WTC11 (cell line): ENCODE measurements at regions not wholly inside any gene's neighbourhood (a gene's known extent, or its start where the extent isn't known, plus 50 kb on each side); places are given as distances from the start of the nearest gene placed in this dataset.

ENCODE experiments used
- ATAC-seq: fragments of 200-7000 bp; cut with Tn5 transposase; 2 replicates; pipeline ENCODE4 v1.10.0; 2021; ENCODE audit warnings: mild to moderate bottlenecking, moderate library complexity
- CTCF ChIA-PET: fragments of 300-600 bp; sonication (Branson Sonifier 250); formaldehyde crosslinking; loops from one replicate; lab custom pipeline; 2021; ENCODE audit warnings: antibody characterized with exemption; lab: Charles Lee
- POLR2A ChIA-PET: fragments of 350-600 bp; sonication (Branson Sonifier 250); formaldehyde crosslinking; loops from one replicate; lab custom pipeline; 2021; ENCODE audit warnings: antibody characterized with exemption; lab: Charles Lee
- DNase-seq: peaks from one replicate; pipeline ENCODE4 v3.0.0; 2021; ENCODE audit warnings: low spot score
- H3K27ac Mint-ChIP-seq: 2 replicates; pipeline ENCODE4 v1.8.0; 2021; ENCODE audit warnings: mixed read lengths
- H3K27me3 Mint-ChIP-seq: 2 replicates; pipeline ENCODE4 v1.8.0; 2021; ENCODE audit warnings: low read depth, mild to moderate bottlenecking, moderate library complexity, mixed read lengths
- H3K36me3 Mint-ChIP-seq: 2 replicates; pipeline ENCODE4 v1.8.0; 2021; ENCODE audit warnings: mixed read lengths
- H3K4me1 Mint-ChIP-seq: 2 replicates; pipeline ENCODE4 v1.8.0; 2022; ENCODE audit warnings: mixed read lengths
- H3K4me3 Mint-ChIP-seq: 2 replicates; pipeline ENCODE4 v1.8.0; 2021; ENCODE audit warnings: mild to moderate bottlenecking, moderate library complexity, mixed read lengths
- H3K9me3 Mint-ChIP-seq: 2 replicates; pipeline ENCODE4 v1.8.0; 2021; ENCODE audit warnings: mixed read lengths
- CREB1 ChIP-seq: sonication (generic); formaldehyde crosslinking; IDR thresholded peaks from 2 replicates; pipeline ENCODE4 v1.8.0; 2023; ENCODE audit warnings: mild to moderate bottlenecking, missing genetic modification reagents
- CREM ChIP-seq: sonication (generic); formaldehyde crosslinking; IDR thresholded peaks from 2 replicates; pipeline ENCODE4 v1.8.1; 2022; ENCODE audit warnings: mild to moderate bottlenecking, missing genetic modification reagents, moderate library complexity
- ELF4 ChIP-seq: sonication (generic); formaldehyde crosslinking; IDR thresholded peaks from 2 replicates; pipeline ENCODE4 v1.8.1; 2022; ENCODE audit warnings: low read depth, mild to moderate bottlenecking, moderate library complexity, missing genetic modification reagents
- FOXK1 ChIP-seq: sonication (generic); formaldehyde crosslinking; IDR thresholded peaks from 2 replicates; pipeline ENCODE4 v1.8.0; 2022; ENCODE audit warnings: mild to moderate bottlenecking, moderate library complexity, missing genetic modification reagents
- GABPB1 ChIP-seq: sonication (generic); formaldehyde crosslinking; IDR thresholded peaks from 2 replicates; pipeline ENCODE4 v1.8.1; 2023; ENCODE audit warnings: mild to moderate bottlenecking, missing genetic modification reagents
- MYBL2 ChIP-seq: sonication (generic); formaldehyde crosslinking; IDR thresholded peaks from 2 replicates; pipeline ENCODE4 v1.8.1; 2023; ENCODE audit warnings: mild to moderate bottlenecking, moderate library complexity, missing genetic modification reagents
- NFATC4 ChIP-seq: fragments of 250-450 bp; sonication (Bioruptor Pico); IDR thresholded peaks from 2 replicates; pipeline ENCODE4 v1.9.0; 2021; ENCODE audit warnings: mild to moderate bottlenecking
- NR3C1 ChIP-seq: sonication (generic); formaldehyde crosslinking; conservative IDR thresholded peaks from 2 replicates; pipeline ENCODE4 v1.8.1; 2023; ENCODE audit warnings: low read depth, mild to moderate bottlenecking, missing genetic modification reagents
- PRRX2 ChIP-seq: fragments of 250-450 bp; sonication (Bioruptor Pico); IDR thresholded peaks from 2 replicates; pipeline ENCODE4 v1.8.0; 2021; ENCODE audit warnings: mild to moderate bottlenecking
- RELA ChIP-seq: sonication (generic); formaldehyde crosslinking; IDR thresholded peaks from 2 replicates; pipeline ENCODE4 v1.8.1; 2022; ENCODE audit warnings: missing genetic modification reagents, mild to moderate bottlenecking, borderline replicate concordance
- STAT6 ChIP-seq: sonication (generic); formaldehyde crosslinking; conservative IDR thresholded peaks from 2 replicates; pipeline ENCODE4 v1.8.1; 2023; ENCODE audit warnings: mild to moderate bottlenecking, low read depth, missing genetic modification reagents, moderate library complexity
- TEAD4 ChIP-seq: sonication (generic); formaldehyde crosslinking; IDR thresholded peaks from 2 replicates; pipeline ENCODE4 v1.8.0; 2022; ENCODE audit warnings: mild to moderate bottlenecking, missing genetic modification reagents
- USF1 ChIP-seq: sonication (generic); formaldehyde crosslinking; IDR thresholded peaks from 2 replicates; pipeline ENCODE4 v1.8.0; 2022; ENCODE audit warnings: mild to moderate bottlenecking, missing genetic modification reagents
- ZNF317 ChIP-seq: sonication (generic); formaldehyde crosslinking; IDR thresholded peaks from 2 replicates; pipeline ENCODE4 v1.8.1; 2023; ENCODE audit warnings: low read depth, mild to moderate bottlenecking, moderate library complexity, missing genetic modification reagents, borderline replicate concordance
- ZNF416 ChIP-seq: fragments of 250-450 bp; sonication (Bioruptor Pico); IDR thresholded peaks from 2 replicates; pipeline ENCODE4 v1.9.0; 2021; ENCODE audit warnings: mild to moderate bottlenecking, inconsistent platforms
- TF ChIP-seq, protein P1 (sequence below): fragments of 250-450 bp; sonication (Bioruptor Pico); IDR thresholded peaks from 2 replicates; pipeline ENCODE4 v2.1.2; 2022; ENCODE audit warnings: mild to moderate bottlenecking, moderate library complexity
- TF ChIP-seq, protein P2 (sequence below): fragments of 250-450 bp; sonication (Bioruptor Pico); IDR thresholded peaks from 2 replicates; pipeline ENCODE4 v1.9.0; 2021; ENCODE audit warnings: mild to moderate bottlenecking, borderline replicate concordance
- TF ChIP-seq, protein P3 (sequence below): fragments of 250-450 bp; sonication (Bioruptor Pico); IDR thresholded peaks from 2 replicates; pipeline ENCODE4 v1.8.0; 2021; ENCODE audit warnings: mild to moderate bottlenecking
- TF ChIP-seq, protein P4 (sequence below): sonication (generic); formaldehyde crosslinking; IDR thresholded peaks from 2 replicates; pipeline ENCODE4 v1.8.1; 2023; ENCODE audit warnings: mild to moderate bottlenecking, missing genetic modification reagents
- TF ChIP-seq, protein P5 (sequence below): sonication (generic); formaldehyde crosslinking; IDR thresholded peaks from 2 replicates; pipeline ENCODE4 v1.8.1; 2023; ENCODE audit warnings: mild to moderate bottlenecking, missing genetic modification reagents

GRCh38 chr13:76813891-76814290 is 72.3 kb downstream of the KCTD12 start:
- POLR2A ChIA-PET, result no interaction called here
- DNase-seq, result no peak
- CTCF ChIA-PET, result no interaction called here
- Mint-ChIP-seq H3K9me3 (peaks cover 23% of the 10 kb centered on the region), H3K36me3 (no peaks in the 10 kb centered on the region), H3K4me3 (no peak overlapping the region), H3K27me3 (no peaks in the 10 kb centered on the region; the same call in 1 of the 2 replicates), H3K4me1 (no peaks in the 10 kb centered on the region), H3K27ac (no peak overlapping the region)
- TF ChIP-seq, protein P1, sequence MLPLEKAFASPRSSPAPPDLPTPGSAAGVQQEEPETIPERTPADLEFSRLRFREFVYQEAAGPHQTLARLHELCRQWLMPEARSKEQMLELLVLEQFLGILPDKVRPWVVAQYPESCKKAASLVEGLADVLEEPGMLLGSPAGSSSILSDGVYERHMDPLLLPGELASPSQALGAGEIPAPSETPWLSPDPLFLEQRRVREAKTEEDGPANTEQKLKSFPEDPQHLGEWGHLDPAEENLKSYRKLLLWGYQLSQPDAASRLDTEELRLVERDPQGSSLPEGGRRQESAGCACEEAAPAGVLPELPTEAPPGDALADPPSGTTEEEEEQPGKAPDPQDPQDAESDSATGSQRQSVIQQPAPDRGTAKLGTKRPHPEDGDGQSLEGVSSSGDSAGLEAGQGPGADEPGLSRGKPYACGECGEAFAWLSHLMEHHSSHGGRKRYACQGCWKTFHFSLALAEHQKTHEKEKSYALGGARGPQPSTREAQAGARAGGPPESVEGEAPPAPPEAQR (CRISPR knock-in tag), result no peak
- TF ChIP-seq ZNF416 (CRISPR knock-in tag), result no peak
- TF ChIP-seq RELA (CRISPR knock-in tag), result no peak
- TF ChIP-seq TEAD4 (CRISPR knock-in tag), result no peak
- TF ChIP-seq, protein P2, sequence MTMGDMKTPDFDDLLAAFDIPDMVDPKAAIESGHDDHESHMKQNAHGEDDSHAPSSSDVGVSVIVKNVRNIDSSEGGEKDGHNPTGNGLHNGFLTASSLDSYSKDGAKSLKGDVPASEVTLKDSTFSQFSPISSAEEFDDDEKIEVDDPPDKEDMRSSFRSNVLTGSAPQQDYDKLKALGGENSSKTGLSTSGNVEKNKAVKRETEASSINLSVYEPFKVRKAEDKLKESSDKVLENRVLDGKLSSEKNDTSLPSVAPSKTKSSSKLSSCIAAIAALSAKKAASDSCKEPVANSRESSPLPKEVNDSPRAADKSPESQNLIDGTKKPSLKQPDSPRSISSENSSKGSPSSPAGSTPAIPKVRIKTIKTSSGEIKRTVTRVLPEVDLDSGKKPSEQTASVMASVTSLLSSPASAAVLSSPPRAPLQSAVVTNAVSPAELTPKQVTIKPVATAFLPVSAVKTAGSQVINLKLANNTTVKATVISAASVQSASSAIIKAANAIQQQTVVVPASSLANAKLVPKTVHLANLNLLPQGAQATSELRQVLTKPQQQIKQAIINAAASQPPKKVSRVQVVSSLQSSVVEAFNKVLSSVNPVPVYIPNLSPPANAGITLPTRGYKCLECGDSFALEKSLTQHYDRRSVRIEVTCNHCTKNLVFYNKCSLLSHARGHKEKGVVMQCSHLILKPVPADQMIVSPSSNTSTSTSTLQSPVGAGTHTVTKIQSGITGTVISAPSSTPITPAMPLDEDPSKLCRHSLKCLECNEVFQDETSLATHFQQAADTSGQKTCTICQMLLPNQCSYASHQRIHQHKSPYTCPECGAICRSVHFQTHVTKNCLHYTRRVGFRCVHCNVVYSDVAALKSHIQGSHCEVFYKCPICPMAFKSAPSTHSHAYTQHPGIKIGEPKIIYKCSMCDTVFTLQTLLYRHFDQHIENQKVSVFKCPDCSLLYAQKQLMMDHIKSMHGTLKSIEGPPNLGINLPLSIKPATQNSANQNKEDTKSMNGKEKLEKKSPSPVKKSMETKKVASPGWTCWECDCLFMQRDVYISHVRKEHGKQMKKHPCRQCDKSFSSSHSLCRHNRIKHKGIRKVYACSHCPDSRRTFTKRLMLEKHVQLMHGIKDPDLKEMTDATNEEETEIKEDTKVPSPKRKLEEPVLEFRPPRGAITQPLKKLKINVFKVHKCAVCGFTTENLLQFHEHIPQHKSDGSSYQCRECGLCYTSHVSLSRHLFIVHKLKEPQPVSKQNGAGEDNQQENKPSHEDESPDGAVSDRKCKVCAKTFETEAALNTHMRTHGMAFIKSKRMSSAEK (CRISPR knock-in tag), result no peak
- TF ChIP-seq GABPB1 (CRISPR knock-in tag), result no peak
- no peak for TF ChIP-seq CREB1 (CRISPR knock-in tag)
- ATAC-seq, result no peak

GRCh38 chr13:76813000-76813691 is 73.1 kb downstream of the KCTD12 start:
- no peak overlapping the region for H3K27ac Mint-ChIP-seq
- H3K4me1 Mint-ChIP-seq, result no peaks in the 10 kb centered on the region
- no peaks in the 10 kb centered on the region; the same call in 1 of the 2 replicates for H3K27me3 Mint-ChIP-seq
- H3K9me3 Mint-ChIP-seq, result peaks cover 29% of the 10 kb centered on the region
- CTCF ChIA-PET, result no interaction called here
- no peak for ATAC-seq
- H3K4me3 Mint-ChIP-seq, result no peak overlapping the region
- TF ChIP-seq, protein P3, sequence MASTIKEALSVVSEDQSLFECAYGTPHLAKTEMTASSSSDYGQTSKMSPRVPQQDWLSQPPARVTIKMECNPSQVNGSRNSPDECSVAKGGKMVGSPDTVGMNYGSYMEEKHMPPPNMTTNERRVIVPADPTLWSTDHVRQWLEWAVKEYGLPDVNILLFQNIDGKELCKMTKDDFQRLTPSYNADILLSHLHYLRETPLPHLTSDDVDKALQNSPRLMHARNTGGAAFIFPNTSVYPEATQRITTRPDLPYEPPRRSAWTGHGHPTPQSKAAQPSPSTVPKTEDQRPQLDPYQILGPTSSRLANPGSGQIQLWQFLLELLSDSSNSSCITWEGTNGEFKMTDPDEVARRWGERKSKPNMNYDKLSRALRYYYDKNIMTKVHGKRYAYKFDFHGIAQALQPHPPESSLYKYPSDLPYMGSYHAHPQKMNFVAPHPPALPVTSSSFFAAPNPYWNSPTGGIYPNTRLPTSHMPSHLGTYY (CRISPR knock-in tag), result no peak
- TF ChIP-seq ELF4 (CRISPR knock-in tag) (no peak), ZNF317 (CRISPR knock-in tag) (no peak), NFATC4 (CRISPR knock-in tag) (no peak), PRRX2 (CRISPR knock-in tag) (no peak), USF1 (CRISPR knock-in tag) (no peak), FOXK1 (CRISPR knock-in tag) (no peak), STAT6 (CRISPR knock-in tag) (no peak), CREM (CRISPR knock-in tag) (no peak), NR3C1 (CRISPR knock-in tag) (no peak), MYBL2 (no peak)
- TF ChIP-seq, protein P4, sequence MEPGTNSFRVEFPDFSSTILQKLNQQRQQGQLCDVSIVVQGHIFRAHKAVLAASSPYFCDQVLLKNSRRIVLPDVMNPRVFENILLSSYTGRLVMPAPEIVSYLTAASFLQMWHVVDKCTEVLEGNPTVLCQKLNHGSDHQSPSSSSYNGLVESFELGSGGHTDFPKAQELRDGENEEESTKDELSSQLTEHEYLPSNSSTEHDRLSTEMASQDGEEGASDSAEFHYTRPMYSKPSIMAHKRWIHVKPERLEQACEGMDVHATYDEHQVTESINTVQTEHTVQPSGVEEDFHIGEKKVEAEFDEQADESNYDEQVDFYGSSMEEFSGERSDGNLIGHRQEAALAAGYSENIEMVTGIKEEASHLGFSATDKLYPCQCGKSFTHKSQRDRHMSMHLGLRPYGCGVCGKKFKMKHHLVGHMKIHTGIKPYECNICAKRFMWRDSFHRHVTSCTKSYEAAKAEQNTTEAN, result no peak
- TF ChIP-seq, protein P5, sequence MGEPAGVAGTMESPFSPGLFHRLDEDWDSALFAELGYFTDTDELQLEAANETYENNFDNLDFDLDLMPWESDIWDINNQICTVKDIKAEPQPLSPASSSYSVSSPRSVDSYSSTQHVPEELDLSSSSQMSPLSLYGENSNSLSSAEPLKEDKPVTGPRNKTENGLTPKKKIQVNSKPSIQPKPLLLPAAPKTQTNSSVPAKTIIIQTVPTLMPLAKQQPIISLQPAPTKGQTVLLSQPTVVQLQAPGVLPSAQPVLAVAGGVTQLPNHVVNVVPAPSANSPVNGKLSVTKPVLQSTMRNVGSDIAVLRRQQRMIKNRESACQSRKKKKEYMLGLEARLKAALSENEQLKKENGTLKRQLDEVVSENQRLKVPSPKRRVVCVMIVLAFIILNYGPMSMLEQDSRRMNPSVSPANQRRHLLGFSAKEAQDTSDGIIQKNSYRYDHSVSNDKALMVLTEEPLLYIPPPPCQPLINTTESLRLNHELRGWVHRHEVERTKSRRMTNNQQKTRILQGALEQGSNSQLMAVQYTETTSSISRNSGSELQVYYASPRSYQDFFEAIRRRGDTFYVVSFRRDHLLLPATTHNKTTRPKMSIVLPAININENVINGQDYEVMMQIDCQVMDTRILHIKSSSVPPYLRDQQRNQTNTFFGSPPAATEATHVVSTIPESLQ (CRISPR knock-in tag), result no peak
- TF ChIP-seq, all 79 proteins: peak for 0
- POLR2A ChIA-PET, result no interaction called here
- H3K36me3 Mint-ChIP-seq, result no peaks in the 10 kb centered on the region
- DNase-seq, result no peak
